Vagina (tissue), 2 donors: ENCODE measurements at regions not wholly inside any gene's neighbourhood (a gene's known extent, or its start where the extent isn't known, plus 50 kb on each side); places are given as distances from the start of the nearest gene placed in this dataset.

Source experiments
- POLR2A ChIP-seq, 2 donors: fragments of 450-650 bp; IDR thresholded peaks; one replicate each; pipeline ENCODE4 v1.6.1; 2017; ENCODE audit warnings: antibody characterized with exemption in 2 of 2, mild to moderate bottlenecking in 2 of 2, moderate library complexity in 2 of 2
- POLR2AphosphoS5 ChIP-seq, 2 donors: sonication (generic); formaldehyde crosslinking; IDR thresholded peaks; one replicate each; pipeline ENCODE4 v1.9.0; 2017; ENCODE audit warnings: antibody characterized with exemption in 2 of 2, mild to moderate bottlenecking in 2 of 2, low read depth in 1 of 2; ENCODE audit not compliant: insufficient read depth in 1 of 2
- TF ChIP-seq, protein P1 (sequence below), 3 experiments: fragments of 450-650 bp in 2 of 3; fragments of 200-600 bp in 1 of 3; sonication (generic) in 1 of 3; IDR thresholded peaks; one replicate each; pipeline ENCODE4 v1.5.1; 2017 to 2019; ENCODE audit warnings: antibody characterized with exemption in 3 of 3, mild to moderate bottlenecking in 2 of 3, moderate library complexity in 2 of 3

DNA sequence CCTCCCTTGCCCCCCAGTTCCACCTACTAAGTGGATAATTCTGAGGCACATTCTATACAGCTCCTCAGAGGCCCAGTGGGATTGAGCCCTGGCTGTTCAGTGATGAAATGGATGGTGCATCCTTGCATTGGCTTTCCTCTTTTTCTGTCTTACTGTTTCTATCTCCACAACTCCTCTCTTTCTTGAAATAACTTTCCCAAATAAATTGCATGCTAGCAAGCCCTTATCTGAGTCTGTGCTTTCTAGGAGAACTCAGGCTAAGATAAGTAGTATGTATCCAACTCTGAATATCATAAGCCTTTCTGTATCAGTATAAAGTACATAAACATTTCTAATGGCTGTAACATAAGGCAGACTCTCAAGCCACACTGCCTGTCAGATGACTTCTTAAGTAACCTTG lies 603.8 kb upstream of the USP24 start:
- TF ChIP-seq, protein P1, sequence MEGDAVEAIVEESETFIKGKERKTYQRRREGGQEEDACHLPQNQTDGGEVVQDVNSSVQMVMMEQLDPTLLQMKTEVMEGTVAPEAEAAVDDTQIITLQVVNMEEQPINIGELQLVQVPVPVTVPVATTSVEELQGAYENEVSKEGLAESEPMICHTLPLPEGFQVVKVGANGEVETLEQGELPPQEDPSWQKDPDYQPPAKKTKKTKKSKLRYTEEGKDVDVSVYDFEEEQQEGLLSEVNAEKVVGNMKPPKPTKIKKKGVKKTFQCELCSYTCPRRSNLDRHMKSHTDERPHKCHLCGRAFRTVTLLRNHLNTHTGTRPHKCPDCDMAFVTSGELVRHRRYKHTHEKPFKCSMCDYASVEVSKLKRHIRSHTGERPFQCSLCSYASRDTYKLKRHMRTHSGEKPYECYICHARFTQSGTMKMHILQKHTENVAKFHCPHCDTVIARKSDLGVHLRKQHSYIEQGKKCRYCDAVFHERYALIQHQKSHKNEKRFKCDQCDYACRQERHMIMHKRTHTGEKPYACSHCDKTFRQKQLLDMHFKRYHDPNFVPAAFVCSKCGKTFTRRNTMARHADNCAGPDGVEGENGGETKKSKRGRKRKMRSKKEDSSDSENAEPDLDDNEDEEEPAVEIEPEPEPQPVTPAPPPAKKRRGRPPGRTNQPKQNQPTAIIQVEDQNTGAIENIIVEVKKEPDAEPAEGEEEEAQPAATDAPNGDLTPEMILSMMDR (IDR thresholded peaks at IDR 0.05): no peak
- TF ChIP-seq POLR2A (IDR thresholded peaks at IDR 0.05) (no peak), POLR2AphosphoS5 (IDR thresholded peaks at IDR 0.05; ENCODE audit: insufficient read depth in 1 of 2, low read depth in 1 of 2) (no peak)
